ENCODE measurements at regions not wholly inside any gene's neighbourhood (a gene's known extent, or its start where the extent isn't known, plus 50 kb on each side); places are given as distances from the start of the nearest gene placed in this dataset.

GRCh38 chr17:77034677-77035424 is 105.9 kb upstream of the SEC14L1 start:
- no peak for TF ChIP-seq CTCF (IDR thresholded peaks at IDR 0.05; ENCODE audit: poor library complexity, severe bottlenecking)
- no peak for TF ChIP-seq EP300 (conservative IDR thresholded peaks at IDR 0.05; ENCODE audit: poor library complexity, severe bottlenecking)
- no peak for TF ChIP-seq EZH2 (IDR thresholded peaks at IDR 0.05; ENCODE audit: borderline replicate concordance, insufficient read depth, low read length, poor library complexity, severe bottlenecking)
- TF ChIP-seq TAF1 (IDR thresholded peaks at IDR 0.05; ENCODE audit: low read depth) = no peak
- TF ChIP-seq RAD21 (conservative IDR thresholded peaks at IDR 0.05) = no peak
